AG04449 (cell line): ENCODE measurements at regions not wholly inside any gene's neighbourhood (a gene's known extent, or its start where the extent isn't known, plus 50 kb on each side); places are given as distances from the start of the nearest gene placed in this dataset.

ENCODE experiments used
- CTCF ChIA-PET: fragments of 350-600 bp; formaldehyde crosslinking; extraction: SDS; loops from one replicate; lab custom pipeline; 2021; ENCODE audit warnings: antibody characterized with exemption; lab: Yijun Ruan, JAX
- POLR2A ChIA-PET: fragments of 400-600, 350-600 bp; formaldehyde crosslinking; extraction: SDS; loops from one replicate; lab custom pipeline; 2020; ENCODE audit warnings: antibody characterized with exemption, inconsistent platforms; lab: Yijun Ruan, JAX
- DNase-seq: peaks from one replicate; pipeline ENCODE4 v3.0.0-alpha.2; 2010; ENCODE audit warnings: low read depth, low spot score
- H3K4me3 ChIP-seq: 2 replicates; pipeline ENCODE4 v1.5.1; 2011; ENCODE audit warnings: low read depth, mild to moderate bottlenecking, control low read depth, low read length
- TF ChIP-seq, protein P1 (sequence below): IDR thresholded peaks from one replicate; pipeline ENCODE4 v1.5.1; 2011; ENCODE audit warnings: mild to moderate bottlenecking, moderate library complexity, low read length, control low read depth, inconsistent platforms; ENCODE audit not compliant: insufficient read depth; ENCODE audit errors: missing control alignments

DNA sequence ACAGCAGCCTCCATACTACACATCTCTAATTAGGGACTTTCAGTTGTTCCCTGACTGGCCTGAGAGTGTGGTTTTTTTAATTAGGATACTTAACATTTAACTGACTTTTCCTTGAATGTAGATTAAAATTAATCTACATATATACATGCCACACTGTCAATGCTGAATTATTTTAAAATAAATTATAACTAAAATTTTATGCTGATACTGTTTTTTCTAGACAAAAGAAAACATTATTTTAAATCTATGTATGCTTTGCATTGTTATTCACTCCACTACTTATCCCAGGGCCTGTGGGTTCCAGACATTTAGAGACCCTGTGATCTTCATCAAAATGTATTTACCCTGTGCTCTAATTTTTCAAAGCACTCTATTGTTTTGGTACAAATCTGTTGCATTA, 496.0 kb upstream of the MAP2 start:
- POLR2A ChIA-PET: no interaction called here
- CTCF ChIA-PET: no interaction called here
- no peak for DNase-seq

DNA sequence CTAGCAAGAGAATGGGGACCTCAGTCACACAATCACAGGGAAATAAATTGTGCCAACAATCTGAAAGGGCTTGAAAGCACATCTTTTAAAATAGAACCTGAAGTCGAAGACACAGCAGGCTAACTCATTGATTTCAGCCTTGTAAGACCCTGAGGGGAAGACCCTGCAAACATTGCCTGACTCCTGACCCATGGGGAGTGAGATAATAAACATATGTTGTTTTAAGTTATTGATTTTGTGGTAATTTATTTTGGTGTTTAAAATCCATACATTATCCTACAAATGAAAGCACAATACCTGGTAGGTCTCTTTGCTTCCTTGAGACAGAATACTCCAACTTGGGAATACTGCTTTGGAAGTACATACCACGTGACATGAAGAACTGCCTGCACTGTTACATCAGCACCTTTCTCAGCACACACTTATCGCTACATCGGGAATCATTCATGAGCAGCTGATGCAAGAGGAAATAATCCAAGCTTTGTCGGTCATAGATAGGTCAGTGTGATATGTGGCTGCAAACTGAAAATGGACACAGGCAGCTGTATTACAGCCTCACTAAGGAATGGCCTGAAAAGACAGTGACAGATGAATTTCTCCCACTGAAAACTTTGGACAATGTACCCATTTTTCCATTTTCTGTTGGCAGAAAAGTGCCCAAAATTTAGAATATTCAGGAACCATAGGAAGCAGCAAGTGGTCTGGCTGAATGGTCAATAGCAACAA, 494.5 kb upstream of the MAP2 start:
- no peak overlapping the region for H3K4me3 ChIP-seq
- TF ChIP-seq, protein P1, sequence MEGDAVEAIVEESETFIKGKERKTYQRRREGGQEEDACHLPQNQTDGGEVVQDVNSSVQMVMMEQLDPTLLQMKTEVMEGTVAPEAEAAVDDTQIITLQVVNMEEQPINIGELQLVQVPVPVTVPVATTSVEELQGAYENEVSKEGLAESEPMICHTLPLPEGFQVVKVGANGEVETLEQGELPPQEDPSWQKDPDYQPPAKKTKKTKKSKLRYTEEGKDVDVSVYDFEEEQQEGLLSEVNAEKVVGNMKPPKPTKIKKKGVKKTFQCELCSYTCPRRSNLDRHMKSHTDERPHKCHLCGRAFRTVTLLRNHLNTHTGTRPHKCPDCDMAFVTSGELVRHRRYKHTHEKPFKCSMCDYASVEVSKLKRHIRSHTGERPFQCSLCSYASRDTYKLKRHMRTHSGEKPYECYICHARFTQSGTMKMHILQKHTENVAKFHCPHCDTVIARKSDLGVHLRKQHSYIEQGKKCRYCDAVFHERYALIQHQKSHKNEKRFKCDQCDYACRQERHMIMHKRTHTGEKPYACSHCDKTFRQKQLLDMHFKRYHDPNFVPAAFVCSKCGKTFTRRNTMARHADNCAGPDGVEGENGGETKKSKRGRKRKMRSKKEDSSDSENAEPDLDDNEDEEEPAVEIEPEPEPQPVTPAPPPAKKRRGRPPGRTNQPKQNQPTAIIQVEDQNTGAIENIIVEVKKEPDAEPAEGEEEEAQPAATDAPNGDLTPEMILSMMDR: no peak
- DNase-seq: no peak
- ChIA-PET CTCF (no interaction called here), POLR2A (no interaction called here)

More for the DNA sequence above, 496.0 kb upstream of the MAP2 start:
- H3K4me3 ChIP-seq: no peak overlapping the region
- TF ChIP-seq, protein P1: no peak

GRCh38 chr2:208929894-208930427, 493.9 kb upstream of the MAP2 start:
- ChIA-PET CTCF (no interaction called here), POLR2A (no interaction called here)
- DNase-seq: no peak
- H3K4me3 ChIP-seq: no peak overlapping the region
- TF ChIP-seq, protein P1: no peak

DNA sequence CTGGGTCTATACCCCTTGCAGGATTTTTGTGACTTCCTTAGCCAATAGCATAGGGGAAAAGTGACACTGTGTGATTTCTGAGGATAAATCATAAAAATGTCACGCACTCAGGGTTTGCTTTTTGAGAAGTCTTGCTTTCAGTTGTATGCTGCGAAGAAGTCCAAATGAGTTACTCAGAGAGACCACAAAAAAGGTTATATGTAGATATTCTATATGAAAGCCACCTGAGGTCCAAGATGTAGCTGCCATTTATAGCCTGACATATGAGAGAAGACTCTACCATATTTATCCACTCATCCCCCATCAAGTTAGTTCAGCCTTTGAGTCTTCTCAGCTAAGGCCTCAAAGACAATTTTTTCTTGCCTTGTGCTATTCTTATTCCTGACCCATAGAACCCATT, 488.3 kb upstream of the MAP2 start:
- H3K4me3 ChIP-seq: no peak overlapping the region
- TF ChIP-seq, protein P1: no peak
- no peak for DNase-seq
- ChIA-PET POLR2A (no interaction called here), CTCF (no interaction called here)

DNA sequence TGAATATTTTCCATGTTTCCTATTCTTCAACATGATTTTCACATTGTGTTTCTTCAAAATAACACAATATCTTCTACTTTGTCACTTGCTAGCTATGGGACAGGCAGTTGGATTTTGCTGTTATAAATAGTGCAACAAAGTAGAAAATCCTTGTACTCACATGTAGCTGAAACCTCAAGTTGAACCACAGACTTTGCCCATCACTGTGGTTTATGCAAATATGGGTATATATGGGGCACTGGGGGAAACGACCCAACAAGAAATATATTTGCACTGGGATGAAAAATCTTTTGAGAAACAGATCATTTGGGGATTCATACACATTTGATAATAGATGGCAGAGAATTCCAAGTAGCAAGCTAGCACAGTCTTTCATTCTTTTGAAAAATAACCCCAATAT, 486.3 kb upstream of the MAP2 start:
- H3K4me3 ChIP-seq: no peak overlapping the region
- TF ChIP-seq, protein P1: no peak
- no peak for DNase-seq
- ChIA-PET POLR2A (no interaction called here), CTCF (no interaction called here)

GRCh38 chr2:208939852-208940251, 484.0 kb upstream of the MAP2 start:
- ChIA-PET POLR2A (no interaction called here), CTCF (no interaction called here)
- no peak for DNase-seq
- TF ChIP-seq, protein P1: no peak
- no peak overlapping the region for H3K4me3 ChIP-seq
